ENCODE measurements at regions not wholly inside any gene's neighbourhood (a gene's known extent, or its start where the extent isn't known, plus 50 kb on each side); places are given as distances from the start of the nearest gene placed in this dataset.

GRCh38 chr4:132865922-132866321, 283.2 kb upstream of the PCDH10 start:
- Histone ChIP-seq H3K79me1 (ENCODE audit: insufficient read depth, low read depth, low read length, poor library complexity, severe bottlenecking) (no peaks in the 10 kb centered on the region), H4K8ac (replicated peaks; ENCODE audit: insufficient read length, low read depth, low read length) (no peak overlapping the region), H2AFZ (ENCODE audit: low read length) (no peak overlapping the region), H3K56ac (ENCODE audit: insufficient read length, low read depth, low read length) (no peak overlapping the region), H2BK5ac (ENCODE audit: insufficient read length, low read length) (no peak overlapping the region), H3T11ph (ENCODE audit: low read length) (no peak overlapping the region), H3K9ac (ENCODE audit: extremely low read depth, insufficient read length, low read length) (no peak overlapping the region), H3K4ac (ENCODE audit: low read depth, low read length) (no peak overlapping the region), H3K23ac (ENCODE audit: insufficient read length, low read depth, low read length) (no peak overlapping the region), H3K18ac (ENCODE audit: insufficient read length, low read depth, low read length) (no peak overlapping the region), H3K4me2 (ENCODE audit: insufficient read depth, insufficient read length, low read length) (no peak overlapping the region), H4K20me1 (ENCODE audit: control insufficient read depth, insufficient read depth, insufficient read length) (no peaks in the 10 kb centered on the region), H3K14ac (ENCODE audit: insufficient read depth, low read length) (no peak overlapping the region), H4K91ac (ENCODE audit: insufficient read length, low read depth, low read length) (no peak overlapping the region), H2BK120ac (ENCODE audit: low read depth, low read length, poor library complexity, severe bottlenecking) (no peak overlapping the region), H3K4me1 (ENCODE audit: insufficient read depth, low read length) (no peaks in the 10 kb centered on the region), H3K27ac (ENCODE audit: insufficient read length, low read depth, low read length) (no peak overlapping the region), H2AK5ac (ENCODE audit: insufficient read length, low read length) (no peak overlapping the region), H2BK15ac (ENCODE audit: low read depth, low read length) (no peak overlapping the region), H2BK20ac (ENCODE audit: low read depth, low read length, poor library complexity, severe bottlenecking) (no peak overlapping the region), H2BK12ac (ENCODE audit: insufficient read length, low read depth, low read length) (no peak overlapping the region), H3K27me3 (ENCODE audit: insufficient read depth, low read length) (no peaks in the 10 kb centered on the region), H3K79me2 (ENCODE audit: insufficient read depth, low read length) (no peaks in the 10 kb centered on the region), H3K9me3 (ENCODE audit: control insufficient read depth, low read depth, low read length) (no peaks in the 10 kb centered on the region), H3K23me2 (ENCODE audit: insufficient read length, low read depth, low read length, poor library complexity, severe bottlenecking) (no peaks in the 10 kb centered on the region), H4K5ac (ENCODE audit: insufficient read length, low read depth, low read length) (no peak overlapping the region)
- Mint-ChIP-seq H3K27ac (no peak overlapping the region), H3K4me3 (no peak overlapping the region), H3K4me1 (peaks cover 5 to 6% of the 10 kb centered on the region in 2 experiments; a peak in 3 of 4 replicates), H3K27me3 (ENCODE audit: low read depth) (no peaks in the 10 kb centered on the region), H3K36me3 (ENCODE audit: insufficient read depth in 1 of 3, low read depth in 3 of 3) (no peaks in the 10 kb centered on the region), H3K9me3 (no peaks in the 10 kb centered on the region)
- WGBS (ENCODE audit: extremely low coverage, insufficient read length, low lambda C conversion rate) = no CpG with 5 or more reads among the region's 2 CpGs
- TF ChIP-seq CTCF (conservative IDR thresholded peaks at IDR 0.05) = no peak
- no peak for DNase-seq
